ENCODE measurements at regions not wholly inside any gene's neighbourhood (a gene's known extent, or its start where the extent isn't known, plus 50 kb on each side); places are given as distances from the start of the nearest gene placed in this dataset.

- TF ChIP-seq CTCF (conservative IDR thresholded peaks at IDR 0.05; ENCODE audit: low read length), result no peak
- TF ChIP-seq EZH2phosphoT487 (IDR thresholded peaks at IDR 0.05; ENCODE audit: borderline replicate concordance, low read depth, low read length), result no peak
Observed at GRCh38 chr13:104065328-104065727, 999.1 kb upstream of the SLC10A2 start.

Measured in OCI-LY7 (cell line).